SU-DHL-6 (cell line): ENCODE measurements at regions not wholly inside any gene's neighbourhood (a gene's known extent, or its start where the extent isn't known, plus 50 kb on each side); places are given as distances from the start of the nearest gene placed in this dataset.
"Not testable (repeated sequence)": the region's sequence is repeated elsewhere in the genome, so short reads cannot be mapped to it uniquely, and the experiment has no call there.

Source experiments
- H2AFZ ChIP-seq: fragments of 200-600 bp; sonication (generic); 2 replicates; pipeline ENCODE4 v1.6.1; 2014; ENCODE audit warnings: low read depth, mild to moderate bottlenecking, moderate library complexity, mixed read lengths, antibody characterized with exemption, low read length; ENCODE audit not compliant: severe bottlenecking
- H3F3A ChIP-seq: fragments of 200-600 bp; shearing (Covaris generic); 2 replicates; pipeline ENCODE4 v1.6.0; 2016; ENCODE audit warnings: antibody characterized with exemption, mild to moderate bottlenecking; ENCODE audit not compliant: insufficient read depth
- H3K27ac ChIP-seq: fragments of 200-600 bp; sonication (generic); 2 replicates; pipeline ENCODE4 v1.5.1; 2016; ENCODE audit warnings: low read depth, mild to moderate bottlenecking, low read length, moderate library complexity, mixed read lengths
- H3K27me3 ChIP-seq: fragments of 200-600 bp; sonication (generic), shearing (Covaris generic); 2 replicates; pipeline ENCODE4 v1.6.0; 2014; ENCODE audit warnings: mild to moderate bottlenecking, low read length
- H3K36me3 ChIP-seq: fragments of 200-600 bp; sonication (generic); 2 replicates; pipeline ENCODE4 v1.6.1; 2014; ENCODE audit warnings: mild to moderate bottlenecking, low read length, mixed read lengths
- H3K4me2 ChIP-seq: fragments of 300-600, 200-600 bp; shearing (Covaris generic), sonication (generic); 2 replicates; pipeline ENCODE4 v1.6.0; 2014; ENCODE audit warnings: low read length, low read depth, mild to moderate bottlenecking; ENCODE audit not compliant: poor library complexity, severe bottlenecking
- H3K4me3 ChIP-seq: fragments of 200-600 bp; sonication (generic); 2 replicates; pipeline ENCODE4 v1.5.1; 2014; ENCODE audit warnings: antibody characterized with exemption, low read length, mild to moderate bottlenecking, mixed read lengths; ENCODE audit not compliant: insufficient read depth, poor library complexity, severe bottlenecking
- H3K79me2 ChIP-seq: fragments of 200-600 bp; sonication (generic); 2 replicates; pipeline ENCODE4 v1.6.1; 2014; ENCODE audit warnings: mild to moderate bottlenecking, low read length, moderate library complexity; ENCODE audit not compliant: insufficient read depth
- H3K9ac ChIP-seq: fragments of 200-600 bp; sonication (generic); 2 replicates; pipeline ENCODE4 v1.7.0; 2014; ENCODE audit warnings: mild to moderate bottlenecking, low read length
- H3K9me2 ChIP-seq: fragments of 200-600 bp; sonication (generic); replicated peaks from 2 replicates; pipeline ENCODE4 v1.6.1; 2014; ENCODE audit warnings: low read length; ENCODE audit not compliant: insufficient read depth
- H3K9me3 ChIP-seq: fragments of 200-600 bp; sonication (generic); 2 replicates; pipeline ENCODE4 v1.6.1; 2014; ENCODE audit warnings: low read length, mixed read lengths; ENCODE audit not compliant: insufficient read depth
- H4K20me1 ChIP-seq: fragments of 200-600 bp; sonication (generic); 2 replicates; pipeline ENCODE4 v1.6.1; 2014; ENCODE audit warnings: low read depth, mild to moderate bottlenecking, antibody characterized with exemption, low read length, moderate library complexity, mixed read lengths
- CTCF ChIP-seq: fragments of 200-600 bp; sonication (generic); IDR thresholded peaks from one replicate; pipeline ENCODE4 v1.5.1; 2017; ENCODE audit warnings: antibody characterized with exemption, mild to moderate bottlenecking, low read length, moderate library complexity; ENCODE audit not compliant: insufficient read depth, poor library complexity, severe bottlenecking
- EZH2phosphoT487 ChIP-seq: fragments of 200-600 bp; sonication (generic), shearing (Covaris generic); conservative IDR thresholded peaks from 2 replicates; pipeline ENCODE4 v1.6.1; 2018; ENCODE audit warnings: mild to moderate bottlenecking, antibody characterized with exemption, low read length, moderate library complexity, mixed read lengths

GRCh38 chr1:65026235-65026634 is 59.9 kb upstream of the JAK1 start:
- Histone ChIP-seq H3K79me2 (no peaks in the 10 kb centered on the region), H4K20me1 (no peaks in the 10 kb centered on the region), H2AFZ (no peak overlapping the region), H3K4me3 (no peak overlapping the region), H3K9ac (no peak overlapping the region), H3K36me3 (no peaks in the 10 kb centered on the region), H3K27me3 (no peaks in the 10 kb centered on the region), H3K9me2 (no peaks in the 10 kb centered on the region), H3K9me3 (no peaks in the 10 kb centered on the region), H3K27ac (no peak overlapping the region), H3F3A (no peaks in the 10 kb centered on the region), H3K4me2 (no peak overlapping the region)
- no peak for TF ChIP-seq EZH2phosphoT487
- TF ChIP-seq CTCF: no peak

GRCh38 chr1:65027666-65028358 is 61.5 kb upstream of the JAK1 start:
- no peak overlapping the region for H2AFZ ChIP-seq
- no peaks in the 10 kb centered on the region for H4K20me1 ChIP-seq
- no peaks in the 10 kb centered on the region for H3K36me3 ChIP-seq
- H3K27ac ChIP-seq: no peak overlapping the region
- no peaks in the 10 kb centered on the region for H3K9me2 ChIP-seq
- H3F3A ChIP-seq: no peaks in the 10 kb centered on the region
- no peak overlapping the region for H3K9ac ChIP-seq
- TF ChIP-seq CTCF (no peak), EZH2phosphoT487 (no peak)
- H3K4me3 ChIP-seq: no peak overlapping the region
- H3K79me2 ChIP-seq: no peaks in the 10 kb centered on the region
- H3K27me3 ChIP-seq: no peaks in the 10 kb centered on the region
- H3K9me3 ChIP-seq: no peaks in the 10 kb centered on the region
- no peak overlapping the region for H3K4me2 ChIP-seq

GRCh38 chr1:65029434-65029833 is 63.1 kb upstream of the JAK1 start:
- H3K27me3 ChIP-seq, H3K27ac ChIP-seq, H2AFZ ChIP-seq, H3K9me2 ChIP-seq, H3K4me3 ChIP-seq, H3K9me3 ChIP-seq, H3K9ac ChIP-seq, H4K20me1 ChIP-seq, H3K79me2 ChIP-seq, H3K4me2 ChIP-seq, H3F3A ChIP-seq, H3K36me3 ChIP-seq: not testable (repeated sequence)

GRCh38 chr1:65034879-65035278 is 68.5 kb upstream of the JAK1 start:
- H3K4me2 ChIP-seq, H3K4me3 ChIP-seq, H3K9ac ChIP-seq, H3K27ac ChIP-seq, H3F3A ChIP-seq, H3K9me3 ChIP-seq, H2AFZ ChIP-seq, H3K9me2 ChIP-seq, H3K36me3 ChIP-seq, H3K79me2 ChIP-seq, H4K20me1 ChIP-seq, H3K27me3 ChIP-seq: not testable (repeated sequence)
